Esophagus squamous epithelium (tissue), 5 donors: ENCODE measurements at regions not wholly inside any gene's neighbourhood (a gene's known extent, or its start where the extent isn't known, plus 50 kb on each side); places are given as distances from the start of the nearest gene placed in this dataset.

Experiments used
- DNase-seq: peaks from one replicate; lab custom pipeline; 2025; lab: John Stamatoyannopoulos, UW
- H3K27ac ChIP-seq, 4 donors: fragments of 200-600 bp; sonication (generic); one replicate each; pipeline ENCODE4 v1.5.1; 2016 to 2019; ENCODE audit warnings: mild to moderate bottlenecking in 1 of 4
- H3K27me3 ChIP-seq, 4 donors: fragments of 200-600 bp; sonication (generic); 1 replicate in 3 of 4; 2 replicates in 1 of 4; pipeline versions ENCODE4 v1.5.1 to v1.6.0; 2017 to 2021; ENCODE audit warnings: antibody characterized with exemption in 1 of 4
- H3K36me3 ChIP-seq, 3 donors: fragments of 200-600 bp; sonication (generic); one replicate each; pipeline ENCODE4 v1.5.1; 2016 to 2019
- H3K4me1 ChIP-seq, 3 donors: fragments of 200-600 bp; sonication (generic); one replicate each; pipeline ENCODE4 v1.5.1; 2017 to 2019
- H3K4me3 ChIP-seq, 4 donors: fragments of 200-600 bp; sonication (generic); 1 replicate in 3 of 4; 2 replicates in 1 of 4; pipeline ENCODE4 v1.5.1; 2016 to 2019; ENCODE audit warnings: mild to moderate bottlenecking in 2 of 4, moderate library complexity in 1 of 4
- H3K9me3 ChIP-seq, 3 donors: fragments of 200-600 bp; sonication (generic); one replicate each; pipeline ENCODE4 v1.5.1; 2016 to 2019
- CTCF ChIP-seq, 6 experiments: fragments of 450-650 bp in 4 of 6; fragments of 200-600 bp in 2 of 6; sonication (generic) in 2 of 6; IDR thresholded peaks; one replicate each; pipeline ENCODE4 v1.5.1; 2016 to 2019; ENCODE audit warnings: antibody characterized with exemption in 6 of 6, mild to moderate bottlenecking in 4 of 6, moderate library complexity in 4 of 6
- POLR2A ChIP-seq, 4 donors: fragments of 450-650 bp; IDR thresholded peaks; one replicate each; pipeline ENCODE4 v1.6.1; 2017; ENCODE audit warnings: antibody characterized with exemption in 4 of 4, mild to moderate bottlenecking in 4 of 4, moderate library complexity in 3 of 4
- WGBS, 2 donors: methylation state at CpG; one replicate each; pipeline ENCODE4 v1.1.5; 2018; 5-methylcytosine and 5-hydroxymethylcytosine counted together
- intact Hi-C: fragments of 100-400 bp; cut with DNase I; formaldehyde crosslinking; loops from one replicate; pipeline ENCODE4 v1.15.0; 2022
- donor health status: DM: yes; HTN: yes; CAD: no.

- Histone ChIP-seq H3K4me3 (no peak overlapping the region), H3K36me3 (no peaks in the 10 kb centered on the region), H3K4me1 (no peaks in the 10 kb centered on the region), H3K9me3 (no peaks in the 10 kb centered on the region), H3K27me3 (peaks cover 0 to 18% (median 0%) of the 10 kb centered on the region in 4 donors), H3K27ac (peak overlapping the region in 1 of 4 donors; percentile 48)
- TF ChIP-seq CTCF (IDR thresholded peaks at IDR 0.05) = no peak
- no peak for TF ChIP-seq POLR2A (IDR thresholded peaks at IDR 0.05)
- DNase-seq = no peak
- intact Hi-C loops = no loop called here
Observed at GRCh38 chr15:96428742-96429141, 98.2 kb downstream of the NR2F2 start.

GRCh38 chr15:96431786-96432185, 101.3 kb downstream of the NR2F2 start:
- intact Hi-C loops = no loop called here
- Histone ChIP-seq H3K27me3 (peaks cover 0 to 6% (median 0%) of the 10 kb centered on the region in 4 donors), H3K4me3 (no peak overlapping the region), H3K36me3 (no peaks in the 10 kb centered on the region), H3K4me1 (no peaks in the 10 kb centered on the region), H3K9me3 (no peaks in the 10 kb centered on the region), H3K27ac (no peak overlapping the region)
- DNase-seq = no peak
- WGBS, 2 donors = 57 to 58% methylated on average over 5 of the region's 5 CpGs
- TF ChIP-seq POLR2A (IDR thresholded peaks at IDR 0.05) (no peak), CTCF (IDR thresholded peaks at IDR 0.05) (no peak)

- Histone ChIP-seq H3K27ac (no peak overlapping the region), H3K4me3 (no peak overlapping the region), H3K9me3 (no peaks in the 10 kb centered on the region), H3K4me1 (no peaks in the 10 kb centered on the region), H3K27me3 (peaks cover 0 to 6% (median 0%) of the 10 kb centered on the region in 4 donors), H3K36me3 (no peaks in the 10 kb centered on the region)
- 73 to 81% methylated on average over 3 to 4 of the region's 4 CpGs for WGBS, 2 donors
- intact Hi-C loops = no loop called here
- no peak for DNase-seq
- TF ChIP-seq CTCF (IDR thresholded peaks at IDR 0.05) = no peak
- TF ChIP-seq POLR2A (IDR thresholded peaks at IDR 0.05) = no peak
Observed at GRCh38 chr15:96435022-96435421, 104.5 kb downstream of the NR2F2 start.

- intact Hi-C loops = no loop called here
- Histone ChIP-seq H3K4me3 (no peak overlapping the region), H3K4me1 (no peaks in the 10 kb centered on the region), H3K27ac (no peak overlapping the region), H3K9me3 (no peaks in the 10 kb centered on the region), H3K27me3 (peaks cover 0 to 6% (median 0%) of the 10 kb centered on the region in 4 donors), H3K36me3 (no peaks in the 10 kb centered on the region)
- DNase-seq = no peak
- TF ChIP-seq CTCF (IDR thresholded peaks at IDR 0.05) = no peak
- no peak for TF ChIP-seq POLR2A (IDR thresholded peaks at IDR 0.05)
- 84 to 91% methylated on average over 3 of the region's 3 CpGs for WGBS, 2 donors
Observed at GRCh38 chr15:96435841-96436240, 105.3 kb downstream of the NR2F2 start.

- intact Hi-C loops = no loop called here
- DNase-seq = no peak
- WGBS, 2 donors = 53 to 92% methylated on average over 4 of the region's 4 CpGs
- H3K36me3 ChIP-seq = no peaks in the 10 kb centered on the region
- H3K27ac ChIP-seq = no peak overlapping the region
- H3K4me1 ChIP-seq = no peaks in the 10 kb centered on the region
- H3K4me3 ChIP-seq = no peak overlapping the region
- TF ChIP-seq CTCF (IDR thresholded peaks at IDR 0.05) = no peak
- no peak for TF ChIP-seq POLR2A (IDR thresholded peaks at IDR 0.05)
- no peaks in the 10 kb centered on the region for H3K27me3 ChIP-seq
- H3K9me3 ChIP-seq = no peaks in the 10 kb centered on the region
Observed at GRCh38 chr15:96440978-96441377, 110.5 kb downstream of the NR2F2 start.
